ENCODE measurements at regions not wholly inside any gene's neighbourhood (a gene's known extent, or its start where the extent isn't known, plus 50 kb on each side); places are given as distances from the start of the nearest gene placed in this dataset.

DNA sequence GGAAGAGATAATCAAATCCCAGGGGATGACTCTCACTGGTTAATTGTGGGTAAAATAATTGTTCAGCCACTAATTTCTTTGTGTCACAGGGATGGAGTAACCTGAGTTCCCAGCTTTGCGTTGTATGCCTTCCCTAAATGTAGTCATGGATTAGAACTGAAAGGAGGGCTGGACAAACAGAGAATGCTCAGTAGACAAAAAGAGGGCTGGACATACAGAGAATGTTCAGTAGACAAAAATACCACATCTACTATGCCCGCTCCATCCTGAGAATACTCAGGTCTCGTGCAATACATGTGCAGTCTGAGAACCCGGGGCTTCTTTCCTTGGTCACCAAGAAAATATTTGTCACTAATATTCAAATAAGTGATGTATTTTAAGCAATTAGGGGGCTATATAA is 497.9 kb downstream of the EPHA4 start (continued):
- TF ChIP-seq, protein P1, sequence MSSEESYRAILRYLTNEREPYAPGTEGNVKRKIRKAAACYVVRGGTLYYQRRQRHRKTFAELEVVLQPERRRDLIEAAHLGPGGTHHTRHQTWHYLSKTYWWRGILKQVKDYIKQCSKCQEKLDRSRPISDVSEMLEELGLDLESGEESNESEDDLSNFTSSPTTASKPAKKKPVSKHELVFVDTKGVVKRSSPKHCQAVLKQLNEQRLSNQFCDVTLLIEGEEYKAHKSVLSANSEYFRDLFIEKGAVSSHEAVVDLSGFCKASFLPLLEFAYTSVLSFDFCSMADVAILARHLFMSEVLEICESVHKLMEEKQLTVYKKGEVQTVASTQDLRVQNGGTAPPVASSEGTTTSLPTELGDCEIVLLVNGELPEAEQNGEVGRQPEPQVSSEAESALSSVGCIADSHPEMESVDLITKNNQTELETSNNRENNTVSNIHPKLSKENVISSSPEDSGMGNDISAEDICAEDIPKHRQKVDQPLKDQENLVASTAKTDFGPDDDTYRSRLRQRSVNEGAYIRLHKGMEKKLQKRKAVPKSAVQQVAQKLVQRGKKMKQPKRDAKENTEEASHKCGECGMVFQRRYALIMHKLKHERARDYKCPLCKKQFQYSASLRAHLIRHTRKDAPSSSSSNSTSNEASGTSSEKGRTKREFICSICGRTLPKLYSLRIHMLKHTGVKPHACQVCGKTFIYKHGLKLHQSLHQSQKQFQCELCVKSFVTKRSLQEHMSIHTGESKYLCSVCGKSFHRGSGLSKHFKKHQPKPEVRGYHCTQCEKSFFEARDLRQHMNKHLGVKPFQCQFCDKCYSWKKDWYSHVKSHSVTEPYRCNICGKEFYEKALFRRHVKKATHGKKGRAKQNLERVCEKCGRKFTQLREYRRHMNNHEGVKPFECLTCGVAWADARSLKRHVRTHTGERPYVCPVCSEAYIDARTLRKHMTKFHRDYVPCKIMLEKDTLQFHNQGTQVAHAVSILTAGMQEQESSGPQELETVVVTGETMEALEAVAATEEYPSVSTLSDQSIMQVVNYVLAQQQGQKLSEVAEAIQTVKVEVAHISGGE (CRISPR knock-in tag; IDR thresholded peaks at IDR 0.05), result no peak
- TF ChIP-seq TAF1 (IDR thresholded peaks at IDR 0.05; ENCODE audit: control insufficient read depth, extremely low read depth, insufficient read depth, low read length, severe bottlenecking), result no peak
- TF ChIP-seq ZNF197 (CRISPR knock-in tag; IDR thresholded peaks at IDR 0.05; ENCODE audit: low read depth), result no peak
- TF ChIP-seq NFYB (IDR thresholded peaks at IDR 0.05; ENCODE audit: extremely low read depth, insufficient read length), result no peak
- TF ChIP-seq JUND (IDR thresholded peaks at IDR 0.05; ENCODE audit: borderline replicate concordance, low read depth, low read length), result no peak
- TF ChIP-seq JUND (tag; IDR thresholded peaks at IDR 0.05; ENCODE audit: borderline replicate concordance, low read depth, low read length), result no peak
- no peak for TF ChIP-seq ILF3 (IDR thresholded peaks at IDR 0.05; ENCODE audit: borderline replicate concordance)
- TF ChIP-seq, protein P2, sequence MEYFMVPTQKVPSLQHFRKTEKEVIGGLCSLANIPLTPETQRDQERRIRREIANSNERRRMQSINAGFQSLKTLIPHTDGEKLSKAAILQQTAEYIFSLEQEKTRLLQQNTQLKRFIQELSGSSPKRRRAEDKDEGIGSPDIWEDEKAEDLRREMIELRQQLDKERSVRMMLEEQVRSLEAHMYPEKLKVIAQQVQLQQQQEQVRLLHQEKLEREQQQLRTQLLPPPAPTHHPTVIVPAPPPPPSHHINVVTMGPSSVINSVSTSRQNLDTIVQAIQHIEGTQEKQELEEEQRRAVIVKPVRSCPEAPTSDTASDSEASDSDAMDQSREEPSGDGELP (CRISPR knock-in tag; IDR thresholded peaks at IDR 0.05; ENCODE audit: borderline replicate concordance), result no peak
- no peak for TF ChIP-seq CC2D1A (IDR thresholded peaks at IDR 0.05)
- TF ChIP-seq, protein P3, sequence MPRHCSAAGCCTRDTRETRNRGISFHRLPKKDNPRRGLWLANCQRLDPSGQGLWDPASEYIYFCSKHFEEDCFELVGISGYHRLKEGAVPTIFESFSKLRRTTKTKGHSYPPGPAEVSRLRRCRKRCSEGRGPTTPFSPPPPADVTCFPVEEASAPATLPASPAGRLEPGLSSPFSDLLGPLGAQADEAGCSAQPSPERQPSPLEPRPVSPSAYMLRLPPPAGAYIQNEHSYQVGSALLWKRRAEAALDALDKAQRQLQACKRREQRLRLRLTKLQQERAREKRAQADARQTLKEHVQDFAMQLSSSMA (CRISPR knock-in tag; IDR thresholded peaks at IDR 0.05), result no peak
- TF ChIP-seq KDM1A (IDR thresholded peaks at IDR 0.05), result no peak
- TF ChIP-seq, protein P4, sequence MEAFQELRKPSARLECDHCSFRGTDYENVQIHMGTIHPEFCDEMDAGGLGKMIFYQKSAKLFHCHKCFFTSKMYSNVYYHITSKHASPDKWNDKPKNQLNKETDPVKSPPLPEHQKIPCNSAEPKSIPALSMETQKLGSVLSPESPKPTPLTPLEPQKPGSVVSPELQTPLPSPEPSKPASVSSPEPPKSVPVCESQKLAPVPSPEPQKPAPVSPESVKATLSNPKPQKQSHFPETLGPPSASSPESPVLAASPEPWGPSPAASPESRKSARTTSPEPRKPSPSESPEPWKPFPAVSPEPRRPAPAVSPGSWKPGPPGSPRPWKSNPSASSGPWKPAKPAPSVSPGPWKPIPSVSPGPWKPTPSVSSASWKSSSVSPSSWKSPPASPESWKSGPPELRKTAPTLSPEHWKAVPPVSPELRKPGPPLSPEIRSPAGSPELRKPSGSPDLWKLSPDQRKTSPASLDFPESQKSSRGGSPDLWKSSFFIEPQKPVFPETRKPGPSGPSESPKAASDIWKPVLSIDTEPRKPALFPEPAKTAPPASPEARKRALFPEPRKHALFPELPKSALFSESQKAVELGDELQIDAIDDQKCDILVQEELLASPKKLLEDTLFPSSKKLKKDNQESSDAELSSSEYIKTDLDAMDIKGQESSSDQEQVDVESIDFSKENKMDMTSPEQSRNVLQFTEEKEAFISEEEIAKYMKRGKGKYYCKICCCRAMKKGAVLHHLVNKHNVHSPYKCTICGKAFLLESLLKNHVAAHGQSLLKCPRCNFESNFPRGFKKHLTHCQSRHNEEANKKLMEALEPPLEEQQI (IDR thresholded peaks at IDR 0.05), result no peak
- no peak for TF ChIP-seq U2AF2 (optimal IDR thresholded peaks at IDR 0.05; ENCODE audit: low read depth, low read length)
- no peak for TF ChIP-seq HSF4 (CRISPR knock-in tag; IDR thresholded peaks at IDR 0.05; ENCODE audit: borderline replicate concordance)
- TF ChIP-seq, protein P5, sequence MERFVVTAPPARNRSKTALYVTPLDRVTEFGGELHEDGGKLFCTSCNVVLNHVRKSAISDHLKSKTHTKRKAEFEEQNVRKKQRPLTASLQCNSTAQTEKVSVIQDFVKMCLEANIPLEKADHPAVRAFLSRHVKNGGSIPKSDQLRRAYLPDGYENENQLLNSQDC (CRISPR knock-in tag; IDR thresholded peaks at IDR 0.05), result no peak
- TF ChIP-seq RFX1 (IDR thresholded peaks at IDR 0.05), result no peak

All from K562 (cell line).